Neural cell (in vitro differentiated cells): ENCODE measurements at regions not wholly inside any gene's neighbourhood (a gene's known extent, or its start where the extent isn't known, plus 50 kb on each side); places are given as distances from the start of the nearest gene placed in this dataset.

Source experiments
- H2AFZ ChIP-seq: fragments of 200-600, 300-800 bp; sonication (generic), shearing (Covaris generic); 2 replicates; pipeline ENCODE4 v1.6.0; 2014; ENCODE audit warnings: low read depth, mild to moderate bottlenecking, antibody characterized with exemption, low read length, moderate library complexity
- H3F3A ChIP-seq: fragments of 200-600 bp; shearing (Covaris generic); 2 replicates; pipeline ENCODE4 v1.6.1; 2016; ENCODE audit warnings: mild to moderate bottlenecking, moderate library complexity, mixed read lengths, antibody characterized with exemption, low read length; ENCODE audit not compliant: insufficient read depth, poor library complexity, severe bottlenecking
- H3K27ac ChIP-seq: fragments of 200-600, 300-800 bp; sonication (generic), shearing (Covaris generic); 2 replicates; pipeline ENCODE4 v1.5.1; 2014; ENCODE audit warnings: mild to moderate bottlenecking, low read length, moderate library complexity
- H3K27me3 ChIP-seq: fragments of 300-800, 200-600 bp; sonication (generic), shearing (Covaris generic); 2 replicates; pipeline ENCODE4 v1.6.0; 2014; ENCODE audit warnings: mild to moderate bottlenecking, low read depth, low read length, moderate library complexity; ENCODE audit not compliant: insufficient read depth
- H3K36me3 ChIP-seq: fragments of 300-800, 200-600 bp; sonication (generic), shearing (Covaris generic); 2 replicates; pipeline ENCODE4 v1.5.1; 2014; ENCODE audit warnings: mild to moderate bottlenecking, antibody characterized with exemption, low read length, moderate library complexity; ENCODE audit not compliant: insufficient read depth
- H3K4me2 ChIP-seq: fragments of 300-800, 200-600 bp; sonication (generic), shearing (Covaris generic); 2 replicates; pipeline ENCODE4 v1.6.0; 2014; ENCODE audit warnings: mild to moderate bottlenecking, low read length
- H3K4me3 ChIP-seq: fragments of 300-800, 200-600 bp; sonication (generic), shearing (Covaris generic); 2 replicates; pipeline ENCODE4 v1.5.1; 2014; ENCODE audit warnings: mild to moderate bottlenecking, low read length, moderate library complexity
- H3K79me2 ChIP-seq: fragments of 200-600 bp; shearing (Covaris generic); replicated peaks from 2 replicates; pipeline ENCODE4 v1.6.0; 2014; ENCODE audit warnings: mild to moderate bottlenecking, low read length, moderate library complexity; ENCODE audit not compliant: insufficient read depth
- H3K9ac ChIP-seq: fragments of 300-800, 200-600 bp; sonication (generic), shearing (Covaris generic); 2 replicates; pipeline ENCODE4 v1.6.1; 2016; ENCODE audit warnings: mild to moderate bottlenecking, low read length, mixed read lengths
- H3K9me2 ChIP-seq: fragments of 200-600 bp; shearing (Covaris generic); 2 replicates; pipeline ENCODE4 v1.6.1; 2016; ENCODE audit warnings: mild to moderate bottlenecking, low read length, mixed read lengths; ENCODE audit not compliant: insufficient read depth
- H3K9me3 ChIP-seq: fragments of 200-600, 300-800 bp; sonication (generic), shearing (Covaris generic); 2 replicates; pipeline ENCODE4 v1.6.1; 2016; ENCODE audit warnings: mild to moderate bottlenecking, mixed run types, low read length, moderate library complexity, mixed read lengths
- H4K20me1 ChIP-seq: fragments of 200-600 bp; shearing (Covaris generic); 2 replicates; pipeline ENCODE4 v1.6.1; 2016; ENCODE audit warnings: mild to moderate bottlenecking, mixed run types; ENCODE audit not compliant: insufficient read depth
- CTCF ChIP-seq: fragments of 450-650 bp; IDR thresholded peaks from 2 replicates; pipeline ENCODE4 v1.5.1; 2014; ENCODE audit warnings: antibody characterized with exemption, mild to moderate bottlenecking, moderate library complexity; ENCODE audit not compliant: poor library complexity, severe bottlenecking
- EP300 ChIP-seq: fragments of 450-650 bp; conservative IDR thresholded peaks from 2 replicates; pipeline ENCODE4 v1.6.1; 2014; ENCODE audit warnings: antibody characterized with exemption, mild to moderate bottlenecking, moderate library complexity; ENCODE audit not compliant: poor library complexity, severe bottlenecking
- EZH2 ChIP-seq: fragments of 200-600, 300-800 bp; shearing (Covaris generic), sonication (generic); IDR thresholded peaks from 2 replicates; pipeline ENCODE4 v1.6.1; 2014; ENCODE audit warnings: antibody characterized with exemption, low read length, borderline replicate concordance, mild to moderate bottlenecking; ENCODE audit not compliant: insufficient read depth, poor library complexity, severe bottlenecking
- MXI1 ChIP-seq: fragments of 450-650 bp; conservative IDR thresholded peaks from 2 replicates; pipeline ENCODE4 v1.6.1; 2014; ENCODE audit warnings: antibody characterized with exemption, mild to moderate bottlenecking; ENCODE audit not compliant: poor library complexity, severe bottlenecking
- POLR2AphosphoS5 ChIP-seq: IDR thresholded peaks from 2 replicates; pipeline ENCODE4 v1.6.1; 2012
- RAD21 ChIP-seq: fragments of 450-650 bp; conservative IDR thresholded peaks from 2 replicates; pipeline ENCODE4 v1.6.1; 2014; ENCODE audit warnings: antibody characterized with exemption, mild to moderate bottlenecking, moderate library complexity
- REST ChIP-seq: IDR thresholded peaks from 2 replicates; pipeline ENCODE4 v1.6.1; 2012; ENCODE audit warnings: borderline replicate concordance
- SMC3 ChIP-seq: fragments of 450-650 bp; conservative IDR thresholded peaks from 2 replicates; pipeline ENCODE4 v1.6.1; 2014; ENCODE audit warnings: antibody characterized with exemption, mild to moderate bottlenecking, moderate library complexity; ENCODE audit not compliant: poor library complexity
- TAF1 ChIP-seq: IDR thresholded peaks from 2 replicates; pipeline ENCODE4 v1.6.1; 2012; ENCODE audit warnings: low read depth

GRCh38 chr10:4533621-4534020 is 292.4 kb upstream of the AKR1E2 start:
- TF ChIP-seq MXI1: no peak
- TF ChIP-seq CTCF: no peak
- TF ChIP-seq RAD21: no peak
- no peak overlapping the region for H3K4me2 ChIP-seq
- H2AFZ ChIP-seq: no peak overlapping the region

GRCh38 chr10:4532976-4533375 is 293.0 kb upstream of the AKR1E2 start:
- Histone ChIP-seq H3F3A (no peaks in the 10 kb centered on the region), H3K4me2 (no peak overlapping the region), H3K9me2 (no peaks in the 10 kb centered on the region), H3K36me3 (no peaks in the 10 kb centered on the region), H3K79me2 (no peaks in the 10 kb centered on the region), H2AFZ (no peak overlapping the region), H3K27ac (no peak overlapping the region), H3K27me3 (no peaks in the 10 kb centered on the region), H3K9ac (no peak overlapping the region), H3K4me3 (no peak overlapping the region), H4K20me1 (no peaks in the 10 kb centered on the region), H3K9me3 (peaks cover 3% of the 10 kb centered on the region)
- no peak for TF ChIP-seq POLR2AphosphoS5
- no peak for TF ChIP-seq CTCF
- no peak for TF ChIP-seq REST
- TF ChIP-seq EP300: no peak
- no peak for TF ChIP-seq TAF1
- TF ChIP-seq SMC3: no peak
- no peak for TF ChIP-seq RAD21
- no peak for TF ChIP-seq EZH2
- no peak for TF ChIP-seq MXI1

More at GRCh38 chr10:4533621-4534020, 292.4 kb upstream of the AKR1E2 start:
- Histone ChIP-seq H3K9me3 (peaks cover 5% of the 10 kb centered on the region), H3K27ac (no peak overlapping the region), H3K9me2 (no peaks in the 10 kb centered on the region), H3K9ac (no peak overlapping the region), H3K27me3 (no peaks in the 10 kb centered on the region), H3K79me2 (no peaks in the 10 kb centered on the region), H3K4me3 (no peak overlapping the region), H3F3A (no peaks in the 10 kb centered on the region), H4K20me1 (no peaks in the 10 kb centered on the region), H3K36me3 (no peaks in the 10 kb centered on the region)
